ENCODE measurements at regions not wholly inside any gene's neighbourhood (a gene's known extent, or its start where the extent isn't known, plus 50 kb on each side); places are given as distances from the start of the nearest gene placed in this dataset.
A peak's percentile ranks its signal among the peaks of the same experiment; 100 is the strongest.

DNA sequence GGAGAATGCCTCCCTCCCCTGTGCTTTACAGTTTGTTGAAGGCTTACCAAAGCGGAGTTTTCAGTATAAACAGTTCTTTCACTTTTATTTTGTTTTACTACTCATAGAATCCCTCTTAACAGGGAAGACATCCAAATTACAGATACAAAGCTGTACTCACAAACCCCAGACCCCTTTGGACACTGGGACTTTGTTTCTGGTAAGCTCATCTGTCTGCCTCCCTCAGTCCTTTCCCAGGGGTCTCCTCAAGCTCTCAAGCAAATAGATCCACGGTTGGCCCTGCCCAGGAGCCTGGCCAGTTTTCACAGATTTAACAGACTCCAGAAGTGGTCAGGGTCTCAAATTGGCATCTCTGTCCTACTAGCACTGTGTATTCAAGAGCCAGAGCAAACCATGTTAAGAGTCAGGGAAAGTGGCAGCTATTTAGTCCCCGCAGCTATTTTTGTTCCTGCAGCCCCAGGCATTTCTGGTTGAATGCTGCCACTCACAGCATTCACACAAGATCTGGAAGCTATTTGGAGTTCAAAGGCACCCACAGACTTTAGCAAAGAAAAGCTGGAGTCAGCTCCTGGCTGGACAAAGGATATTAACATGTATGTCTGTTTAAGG lies 54.2 kb downstream of the TMEM100 start:
- no peaks in the 10 kb centered on the region for H3K27me3 ChIP-seq (ENCODE audit: low read length)
- H3K4me2 ChIP-seq (ENCODE audit: low read depth, low read length, poor library complexity, severe bottlenecking), result peak overlapping the region; percentile 50
- H3K4me1 ChIP-seq (ENCODE audit: low read length), result peaks cover 44% of the 10 kb centered on the region
- no peaks in the 10 kb centered on the region for H3K79me2 ChIP-seq (ENCODE audit: low read length)
- H3K4me3 ChIP-seq (ENCODE audit: low read length), result peak overlapping the region; percentile 8; the same call in 1 of the 2 replicates
- no peak overlapping the region for H2AFZ ChIP-seq (ENCODE audit: low read length)
- H3K36me3 ChIP-seq (ENCODE audit: insufficient read depth, low read length), result no peaks in the 10 kb centered on the region
- no peaks in the 10 kb centered on the region for H3K9me2 ChIP-seq (replicated peaks; ENCODE audit: insufficient read depth, low read length)
- DNase-seq, result no peak
- no peaks in the 10 kb centered on the region for H4K20me1 ChIP-seq (ENCODE audit: insufficient read depth, low read depth, low read length)
- no peak overlapping the region for H3K27ac ChIP-seq (ENCODE audit: low read length)
- peak overlapping the region; percentile 6; the same call in 1 of the 2 replicates for H3K9ac ChIP-seq (ENCODE audit: low read length)
- H3K9me3 ChIP-seq (ENCODE audit: low read length), result no peaks in the 10 kb centered on the region

DNA sequence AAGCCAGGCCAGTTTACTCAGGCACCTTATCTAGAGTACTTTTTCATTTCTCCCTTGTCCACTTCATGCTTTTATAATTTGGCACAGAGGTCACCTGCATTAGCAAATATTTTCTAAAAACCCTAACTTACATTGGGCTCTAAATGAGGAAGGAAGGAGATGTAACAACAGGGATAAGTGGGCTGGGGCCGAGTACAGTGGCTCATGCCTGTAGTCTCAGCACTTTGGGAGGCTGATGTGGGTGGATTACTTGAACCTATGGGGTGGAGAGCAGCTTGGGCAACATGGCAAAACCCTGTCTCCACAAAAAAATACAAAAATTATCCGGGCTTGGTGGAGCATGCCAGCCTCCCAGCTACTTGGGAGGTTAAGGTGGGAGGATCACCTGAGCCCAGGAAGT lies 55.9 kb downstream of the TMEM100 start:
- H3K9ac ChIP-seq (ENCODE audit: low read length), result no peak overlapping the region
- peaks cover 55% of the 10 kb centered on the region for H3K4me1 ChIP-seq (ENCODE audit: low read length)
- H3K27me3 ChIP-seq (ENCODE audit: low read length), result no peaks in the 10 kb centered on the region
- H4K20me1 ChIP-seq (ENCODE audit: insufficient read depth, low read depth, low read length), result no peaks in the 10 kb centered on the region
- H3K79me2 ChIP-seq (ENCODE audit: low read length), result no peaks in the 10 kb centered on the region
- no peaks in the 10 kb centered on the region for H3K36me3 ChIP-seq (ENCODE audit: insufficient read depth, low read length)
- no peak for DNase-seq
- H3K27ac ChIP-seq (ENCODE audit: low read length), result no peak overlapping the region
- no peak overlapping the region for H3K4me2 ChIP-seq (ENCODE audit: low read depth, low read length, poor library complexity, severe bottlenecking)
- H3K4me3 ChIP-seq (ENCODE audit: low read length), result no peak overlapping the region
- no peaks in the 10 kb centered on the region for H3K9me2 ChIP-seq (replicated peaks; ENCODE audit: insufficient read depth, low read length)
- H2AFZ ChIP-seq (ENCODE audit: low read length), result no peak overlapping the region
- H3K9me3 ChIP-seq (ENCODE audit: low read length), result no peaks in the 10 kb centered on the region

DNA sequence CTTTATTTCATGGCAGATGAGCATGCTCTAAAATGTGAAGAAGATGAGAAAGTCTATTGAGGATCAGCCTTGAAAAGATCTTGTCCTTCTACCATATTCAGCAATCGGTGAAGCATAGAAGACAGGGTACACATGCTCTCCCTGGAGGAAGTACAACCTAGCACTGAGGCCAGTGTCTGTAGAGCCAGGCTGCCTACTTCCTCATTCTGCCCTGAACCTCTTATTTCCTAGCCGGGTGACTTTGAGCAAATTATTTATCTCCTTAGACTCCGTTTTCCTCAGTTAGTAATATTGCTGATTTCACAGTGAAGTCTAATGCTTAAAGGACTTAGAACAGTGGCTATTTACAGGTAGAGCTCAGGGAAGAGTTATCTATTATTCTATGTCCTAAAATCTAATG lies 58.4 kb downstream of the TMEM100 start:
- peak; percentile 90 for DNase-seq
- Histone ChIP-seq H3K4me3 (ENCODE audit: low read length) (peak overlapping the region; percentile 37), H3K4me1 (ENCODE audit: low read length) (peaks cover 75% of the 10 kb centered on the region), H3K27me3 (ENCODE audit: low read length) (no peaks in the 10 kb centered on the region), H3K79me2 (ENCODE audit: low read length) (no peaks in the 10 kb centered on the region), H3K4me2 (ENCODE audit: low read depth, low read length, poor library complexity, severe bottlenecking) (peak overlapping the region; percentile 71), H3K36me3 (ENCODE audit: insufficient read depth, low read length) (no peaks in the 10 kb centered on the region), H3K9me2 (replicated peaks; ENCODE audit: insufficient read depth, low read length) (no peaks in the 10 kb centered on the region), H2AFZ (ENCODE audit: low read length) (peak overlapping the region; percentile 86), H3K9ac (ENCODE audit: low read length) (peak overlapping the region; percentile 56), H3K27ac (ENCODE audit: low read length) (peak overlapping the region; percentile 96), H4K20me1 (ENCODE audit: insufficient read depth, low read depth, low read length) (no peaks in the 10 kb centered on the region), H3K9me3 (ENCODE audit: low read length) (no peaks in the 10 kb centered on the region)

DNA sequence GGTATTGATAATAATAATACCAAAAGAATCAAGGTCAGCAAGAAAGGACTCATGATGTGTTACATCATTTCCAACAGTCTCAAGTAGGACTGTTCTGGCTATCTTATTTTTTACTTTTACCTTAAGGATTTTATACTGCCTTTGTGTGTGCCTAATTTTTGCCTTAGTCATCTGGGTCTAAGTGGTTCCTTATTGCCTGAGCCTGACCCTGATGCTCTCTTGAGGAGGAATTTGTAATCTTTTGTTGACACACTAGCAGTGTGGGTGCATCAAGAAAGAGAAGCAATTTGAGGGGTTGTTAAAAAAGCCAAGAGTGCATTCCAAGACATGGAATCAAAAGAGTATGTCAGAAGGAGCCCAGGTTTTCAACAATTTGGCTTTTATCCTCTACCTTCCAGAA lies 59.3 kb downstream of the TMEM100 start:
- DNase-seq, result no peak
- Histone ChIP-seq H3K27me3 (ENCODE audit: low read length) (no peaks in the 10 kb centered on the region), H3K9me2 (replicated peaks; ENCODE audit: insufficient read depth, low read length) (no peaks in the 10 kb centered on the region), H4K20me1 (ENCODE audit: insufficient read depth, low read depth, low read length) (no peaks in the 10 kb centered on the region), H2AFZ (ENCODE audit: low read length) (peak overlapping the region; percentile 86; the same call in 1 of the 2 replicates), H3K36me3 (ENCODE audit: insufficient read depth, low read length) (no peaks in the 10 kb centered on the region), H3K9me3 (ENCODE audit: low read length) (no peaks in the 10 kb centered on the region), H3K27ac (ENCODE audit: low read length) (peak overlapping the region; percentile 96), H3K79me2 (ENCODE audit: low read length) (no peaks in the 10 kb centered on the region), H3K4me3 (ENCODE audit: low read length) (no peak overlapping the region), H3K4me2 (ENCODE audit: low read depth, low read length, poor library complexity, severe bottlenecking) (peak overlapping the region; percentile 71), H3K9ac (ENCODE audit: low read length) (no peak overlapping the region), H3K4me1 (ENCODE audit: low read length) (peaks cover 74% of the 10 kb centered on the region)

DNA sequence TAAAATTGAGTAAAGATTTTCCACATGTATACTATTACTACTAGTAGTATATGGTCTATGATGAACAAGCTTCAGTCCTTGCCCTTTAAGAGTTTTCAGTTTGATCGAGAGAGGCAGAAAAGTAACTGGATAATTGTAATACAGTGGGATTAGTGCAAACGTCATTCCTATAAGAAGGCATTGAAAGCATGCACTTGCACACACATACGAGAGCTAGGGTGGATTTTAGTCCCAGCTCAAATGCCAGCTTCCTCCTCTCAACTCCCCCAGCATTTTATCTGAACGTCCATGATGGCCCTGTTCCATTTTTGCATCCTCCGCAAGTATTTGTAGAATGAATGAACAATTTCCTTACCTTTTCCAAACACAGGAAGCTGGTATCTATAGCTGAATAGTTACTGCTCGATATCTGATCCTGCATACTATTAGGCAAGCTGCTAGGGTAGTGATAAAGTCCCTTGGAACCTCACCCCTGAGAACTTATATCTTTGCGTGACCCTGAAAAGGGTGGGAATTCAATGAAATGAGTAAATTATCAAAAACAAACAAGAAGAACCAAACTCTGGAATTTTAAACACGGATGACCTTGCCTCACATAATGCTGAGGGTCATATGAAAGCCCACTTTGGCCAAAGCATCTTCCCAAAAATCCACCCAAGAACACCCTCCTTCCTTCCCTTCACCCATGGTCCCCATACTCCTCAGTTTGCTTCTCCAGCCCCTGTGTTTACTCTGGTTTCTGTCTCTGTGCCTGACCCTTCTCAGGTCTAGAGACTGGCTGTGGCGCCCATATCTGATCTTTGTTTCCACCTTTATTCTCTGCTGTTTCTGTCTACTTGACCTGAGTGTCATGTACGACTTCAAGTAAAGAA lies 60.5 kb downstream of the TMEM100 start:
- Histone ChIP-seq H3K9me3 (ENCODE audit: low read length) (no peaks in the 10 kb centered on the region), H3K4me2 (ENCODE audit: low read depth, low read length, poor library complexity, severe bottlenecking) (peak overlapping the region; percentile 64), H3K36me3 (ENCODE audit: insufficient read depth, low read length) (no peaks in the 10 kb centered on the region), H3K9ac (ENCODE audit: low read length) (peak overlapping the region; percentile 43), H3K79me2 (ENCODE audit: low read length) (no peaks in the 10 kb centered on the region), H3K27me3 (ENCODE audit: low read length) (no peaks in the 10 kb centered on the region), H2AFZ (ENCODE audit: low read length) (no peak overlapping the region), H3K4me3 (ENCODE audit: low read length) (peak overlapping the region; percentile 36), H3K4me1 (ENCODE audit: low read length) (peaks cover 68% of the 10 kb centered on the region), H3K27ac (ENCODE audit: low read length) (peak overlapping the region; percentile 96), H4K20me1 (ENCODE audit: insufficient read depth, low read depth, low read length) (no peaks in the 10 kb centered on the region), H3K9me2 (replicated peaks; ENCODE audit: insufficient read depth, low read length) (no peaks in the 10 kb centered on the region)
- DNase-seq, result no peak

DNA sequence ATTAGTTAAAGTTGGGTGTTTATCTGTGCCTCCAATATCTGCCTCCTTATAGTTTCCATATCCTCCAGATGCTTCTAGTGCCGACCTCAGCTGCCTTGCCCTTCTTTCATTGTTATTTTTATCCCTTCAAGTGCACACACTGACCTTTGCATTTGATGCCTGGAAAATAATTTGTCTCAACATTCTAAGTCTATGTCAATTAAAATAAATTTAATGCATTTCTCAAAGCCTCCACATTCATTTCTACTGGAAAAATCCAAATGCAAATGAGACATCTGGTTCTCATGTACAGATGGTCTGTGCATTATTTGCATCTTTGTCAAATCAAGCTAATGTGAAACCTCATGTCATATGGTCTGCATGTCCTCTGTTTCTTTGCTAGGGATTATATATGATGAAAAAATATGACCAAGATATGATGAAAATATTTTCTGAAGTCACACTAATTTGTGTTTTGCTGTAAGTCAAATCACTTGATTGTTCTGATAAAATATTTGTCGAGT lies 61.4 kb downstream of the TMEM100 start:
- H3K4me3 ChIP-seq (ENCODE audit: low read length), result peak overlapping the region; percentile 45
- H3K9me2 ChIP-seq (replicated peaks; ENCODE audit: insufficient read depth, low read length), result no peaks in the 10 kb centered on the region
- H2AFZ ChIP-seq (ENCODE audit: low read length), result no peak overlapping the region
- peak; percentile 82 for DNase-seq
- H3K9ac ChIP-seq (ENCODE audit: low read length), result peak overlapping the region; percentile 51
- peak overlapping the region; percentile 64 for H3K4me2 ChIP-seq (ENCODE audit: low read depth, low read length, poor library complexity, severe bottlenecking)
- H3K27me3 ChIP-seq (ENCODE audit: low read length), result no peaks in the 10 kb centered on the region
- no peaks in the 10 kb centered on the region for H4K20me1 ChIP-seq (ENCODE audit: insufficient read depth, low read depth, low read length)
- H3K9me3 ChIP-seq (ENCODE audit: low read length), result no peaks in the 10 kb centered on the region
- H3K27ac ChIP-seq (ENCODE audit: low read length), result peak overlapping the region; percentile 96
- peaks cover 72% of the 10 kb centered on the region for H3K4me1 ChIP-seq (ENCODE audit: low read length)
- H3K79me2 ChIP-seq (ENCODE audit: low read length), result no peaks in the 10 kb centered on the region
- no peaks in the 10 kb centered on the region for H3K36me3 ChIP-seq (ENCODE audit: insufficient read depth, low read length)

DNA sequence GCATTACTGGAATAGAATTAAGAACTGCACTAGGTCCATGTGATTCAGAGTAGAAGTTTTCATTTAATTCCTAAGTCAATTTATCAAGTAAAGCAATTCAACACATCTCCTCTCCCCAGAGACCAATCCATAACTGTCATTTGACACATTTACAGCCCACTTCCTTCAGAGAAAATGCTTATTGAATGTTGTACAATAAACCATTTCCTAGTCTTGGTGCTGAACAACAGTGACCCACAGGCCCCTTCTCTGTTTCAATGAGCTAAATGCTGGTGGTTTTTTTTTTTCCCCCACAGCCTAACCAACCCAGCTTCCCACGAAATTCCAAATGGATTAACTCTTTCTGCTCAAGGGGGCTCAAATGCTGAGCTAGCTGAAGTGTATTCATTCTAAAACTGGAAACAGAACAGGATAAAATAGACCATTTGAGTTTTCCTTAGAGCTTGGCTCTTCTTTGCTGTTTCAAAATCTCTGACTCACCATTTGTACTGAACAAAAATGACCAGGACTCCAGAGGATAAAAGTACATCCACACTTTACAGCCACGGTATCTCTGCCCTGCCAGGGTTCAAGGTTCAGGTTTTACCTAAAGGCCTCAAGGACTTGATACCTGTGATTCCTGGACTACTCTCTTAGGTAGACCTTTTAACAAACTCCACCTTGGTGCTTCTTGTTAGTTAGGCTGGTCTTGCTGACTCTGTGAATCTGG lies 62.3 kb downstream of the TMEM100 start:
- peak; percentile 85 for DNase-seq
- peak overlapping the region; percentile 51 for H3K9ac ChIP-seq (ENCODE audit: low read length)
- H3K9me2 ChIP-seq (replicated peaks; ENCODE audit: insufficient read depth, low read length), result no peaks in the 10 kb centered on the region
- H4K20me1 ChIP-seq (ENCODE audit: insufficient read depth, low read depth, low read length), result no peaks in the 10 kb centered on the region
- H3K79me2 ChIP-seq (ENCODE audit: low read length), result no peaks in the 10 kb centered on the region
- H3K36me3 ChIP-seq (ENCODE audit: insufficient read depth, low read length), result no peaks in the 10 kb centered on the region
- H3K4me1 ChIP-seq (ENCODE audit: low read length), result peaks cover 72% of the 10 kb centered on the region
- peak overlapping the region; percentile 45 for H3K4me3 ChIP-seq (ENCODE audit: low read length)
- peak overlapping the region; percentile 96 for H3K27ac ChIP-seq (ENCODE audit: low read length)
- H3K9me3 ChIP-seq (ENCODE audit: low read length), result no peaks in the 10 kb centered on the region
- H3K4me2 ChIP-seq (ENCODE audit: low read depth, low read length, poor library complexity, severe bottlenecking), result peak overlapping the region; percentile 64
- H2AFZ ChIP-seq (ENCODE audit: low read length), result 0 out of 2 replicates have a peak overlapping the region, but pooled peaks have one; percentile 19
- no peaks in the 10 kb centered on the region for H3K27me3 ChIP-seq (ENCODE audit: low read length)

DNA sequence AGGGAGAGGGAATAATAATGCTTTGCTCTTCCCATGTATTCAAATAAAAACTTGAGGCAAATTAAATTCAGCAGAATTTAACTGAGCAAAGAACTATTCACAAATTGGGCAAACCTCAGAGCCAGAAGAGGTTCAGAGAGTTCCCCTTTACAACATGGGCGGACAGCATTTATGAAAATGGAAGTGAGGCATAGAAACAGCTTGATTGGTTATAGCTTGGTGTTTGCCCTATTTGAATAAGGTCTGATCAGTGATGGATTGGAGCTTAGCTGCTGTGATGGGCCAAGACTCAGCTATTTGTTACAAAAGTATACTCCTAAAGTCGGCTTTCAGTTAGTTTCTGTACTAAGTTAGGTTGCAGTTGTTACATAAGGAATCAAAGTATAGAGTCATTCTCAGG lies 63.0 kb downstream of the TMEM100 start:
- DNase-seq, result peak; percentile 76
- no peaks in the 10 kb centered on the region for H4K20me1 ChIP-seq (ENCODE audit: insufficient read depth, low read depth, low read length)
- H3K4me2 ChIP-seq (ENCODE audit: low read depth, low read length, poor library complexity, severe bottlenecking), result peak overlapping the region; percentile 64
- H3K9me2 ChIP-seq (replicated peaks; ENCODE audit: insufficient read depth, low read length), result no peaks in the 10 kb centered on the region
- no peaks in the 10 kb centered on the region for H3K27me3 ChIP-seq (ENCODE audit: low read length)
- no peaks in the 10 kb centered on the region for H3K79me2 ChIP-seq (ENCODE audit: low read length)
- H3K27ac ChIP-seq (ENCODE audit: low read length), result peak overlapping the region; percentile 96
- H3K9ac ChIP-seq (ENCODE audit: low read length), result peak overlapping the region; percentile 51
- no peaks in the 10 kb centered on the region for H3K9me3 ChIP-seq (ENCODE audit: low read length)
- H3K36me3 ChIP-seq (ENCODE audit: insufficient read depth, low read length), result no peaks in the 10 kb centered on the region
- peak overlapping the region; percentile 19; the same call in 1 of the 2 replicates for H2AFZ ChIP-seq (ENCODE audit: low read length)
- peak overlapping the region; percentile 45 for H3K4me3 ChIP-seq (ENCODE audit: low read length)
- H3K4me1 ChIP-seq (ENCODE audit: low read length), result peaks cover 66% of the 10 kb centered on the region

Measured in Karpas-422 (cell line).